WERI-Rb-1 (cell line): ENCODE measurements at regions not wholly inside any gene's neighbourhood (a gene's known extent, or its start where the extent isn't known, plus 50 kb on each side); places are given as distances from the start of the nearest gene placed in this dataset.
"Not testable (repeated sequence)": the region's sequence is repeated elsewhere in the genome, so short reads cannot be mapped to it uniquely, and the experiment has no call there.

Source experiments
- DNase-seq: peaks from one replicate; pipeline ENCODE4 v3.0.0-alpha.2; 2020
- H3K27ac ChIP-seq: fragments of 250-450 bp; sonication (Bioruptor Pico); 2 replicates; pipeline ENCODE4 v1.5.1; 2020; ENCODE audit warnings: mild to moderate bottlenecking, moderate library complexity
- H3K27me3 ChIP-seq: fragments of 250-450 bp; sonication (Bioruptor Pico); 2 replicates; pipeline ENCODE4 v1.5.1; 2021; ENCODE audit warnings: mild to moderate bottlenecking, low read depth, moderate library complexity; ENCODE audit not compliant: insufficient read depth, severe bottlenecking
- H3K36me3 ChIP-seq: fragments of 250-450 bp; sonication (Bioruptor Pico); 2 replicates; pipeline ENCODE4 v1.5.1; 2020; ENCODE audit warnings: mild to moderate bottlenecking, moderate library complexity
- H3K4me3 ChIP-seq: 2 replicates; pipeline ENCODE4 v1.5.1; 2011; ENCODE audit warnings: low read depth, mild to moderate bottlenecking, control low read depth, low read length
- H3K9me3 ChIP-seq: fragments of 250-450 bp; sonication (Bioruptor Pico); 2 replicates; pipeline ENCODE4 v1.5.1; 2021; ENCODE audit warnings: mild to moderate bottlenecking, moderate library complexity; ENCODE audit not compliant: severe bottlenecking
- TF ChIP-seq, protein P1 (sequence below): IDR thresholded peaks from 2 replicates; pipeline ENCODE4 v1.5.1; 2011; ENCODE audit warnings: low read depth, mild to moderate bottlenecking, control low read depth, inconsistent platforms, low read length

DNA sequence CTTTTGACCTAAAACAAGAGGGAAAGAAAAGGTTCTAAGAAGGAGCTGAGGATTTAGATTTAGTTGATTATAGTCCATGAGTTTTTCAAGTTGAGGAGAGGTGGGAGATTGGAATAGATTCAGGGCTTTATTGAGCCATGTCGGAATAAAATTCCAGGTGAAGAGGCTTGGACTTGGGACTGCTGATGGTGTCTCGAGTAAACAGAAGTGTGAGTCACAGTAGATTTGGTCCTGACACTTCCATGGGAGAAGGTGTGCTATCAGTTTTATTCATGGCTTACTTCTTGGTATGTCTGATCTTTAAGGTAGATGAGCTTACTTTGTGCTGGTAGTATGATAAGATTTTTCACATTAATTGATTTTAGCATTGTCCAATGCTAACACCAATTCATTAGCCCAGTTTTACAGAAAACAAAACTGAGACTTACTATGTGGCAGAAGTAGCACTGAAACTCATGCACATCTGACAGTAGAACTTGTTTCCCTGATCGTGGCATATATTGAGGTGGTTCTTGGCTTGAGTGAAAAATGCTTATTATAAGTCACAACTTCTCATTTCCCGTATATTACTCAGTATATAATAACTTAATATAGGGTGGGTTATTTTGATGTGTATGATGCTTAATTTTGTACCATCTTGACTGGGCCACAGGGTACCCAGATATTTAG is 172.4 kb upstream of the IGF1 start:
- TF ChIP-seq, protein P1, sequence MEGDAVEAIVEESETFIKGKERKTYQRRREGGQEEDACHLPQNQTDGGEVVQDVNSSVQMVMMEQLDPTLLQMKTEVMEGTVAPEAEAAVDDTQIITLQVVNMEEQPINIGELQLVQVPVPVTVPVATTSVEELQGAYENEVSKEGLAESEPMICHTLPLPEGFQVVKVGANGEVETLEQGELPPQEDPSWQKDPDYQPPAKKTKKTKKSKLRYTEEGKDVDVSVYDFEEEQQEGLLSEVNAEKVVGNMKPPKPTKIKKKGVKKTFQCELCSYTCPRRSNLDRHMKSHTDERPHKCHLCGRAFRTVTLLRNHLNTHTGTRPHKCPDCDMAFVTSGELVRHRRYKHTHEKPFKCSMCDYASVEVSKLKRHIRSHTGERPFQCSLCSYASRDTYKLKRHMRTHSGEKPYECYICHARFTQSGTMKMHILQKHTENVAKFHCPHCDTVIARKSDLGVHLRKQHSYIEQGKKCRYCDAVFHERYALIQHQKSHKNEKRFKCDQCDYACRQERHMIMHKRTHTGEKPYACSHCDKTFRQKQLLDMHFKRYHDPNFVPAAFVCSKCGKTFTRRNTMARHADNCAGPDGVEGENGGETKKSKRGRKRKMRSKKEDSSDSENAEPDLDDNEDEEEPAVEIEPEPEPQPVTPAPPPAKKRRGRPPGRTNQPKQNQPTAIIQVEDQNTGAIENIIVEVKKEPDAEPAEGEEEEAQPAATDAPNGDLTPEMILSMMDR, result no peak
- Histone ChIP-seq H3K27ac (no peak overlapping the region), H3K4me3 (no peak overlapping the region), H3K27me3 (no peaks in the 10 kb centered on the region), H3K9me3 (peaks cover 6% of the 10 kb centered on the region), H3K36me3 (no peaks in the 10 kb centered on the region)
- DNase-seq, result no peak

DNA sequence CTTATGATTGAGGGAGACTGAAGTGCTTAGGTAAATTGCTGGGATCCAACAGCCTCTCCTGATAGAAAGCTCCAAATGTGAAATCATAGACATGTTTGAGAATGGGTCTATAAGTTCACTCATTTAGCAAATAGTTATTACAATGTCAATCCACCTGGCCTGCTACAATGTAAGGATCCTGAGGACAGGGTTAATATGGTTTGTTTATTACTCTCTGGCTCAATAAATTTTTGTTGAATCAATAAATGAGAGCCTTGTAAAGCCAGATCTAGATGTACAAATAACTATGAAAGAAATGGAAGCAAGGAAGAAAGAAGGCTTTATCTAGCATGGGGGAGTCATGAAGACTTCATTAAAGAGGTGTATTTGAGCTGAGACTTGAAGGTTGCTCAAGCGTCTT is 165.6 kb upstream of the IGF1 start:
- TF ChIP-seq, protein P1, result no peak
- DNase-seq, result no peak
- Histone ChIP-seq H3K9me3 (no peaks in the 10 kb centered on the region), H3K36me3 (no peaks in the 10 kb centered on the region), H3K27ac (no peak overlapping the region), H3K4me3 (no peak overlapping the region), H3K27me3 (no peaks in the 10 kb centered on the region)

DNA sequence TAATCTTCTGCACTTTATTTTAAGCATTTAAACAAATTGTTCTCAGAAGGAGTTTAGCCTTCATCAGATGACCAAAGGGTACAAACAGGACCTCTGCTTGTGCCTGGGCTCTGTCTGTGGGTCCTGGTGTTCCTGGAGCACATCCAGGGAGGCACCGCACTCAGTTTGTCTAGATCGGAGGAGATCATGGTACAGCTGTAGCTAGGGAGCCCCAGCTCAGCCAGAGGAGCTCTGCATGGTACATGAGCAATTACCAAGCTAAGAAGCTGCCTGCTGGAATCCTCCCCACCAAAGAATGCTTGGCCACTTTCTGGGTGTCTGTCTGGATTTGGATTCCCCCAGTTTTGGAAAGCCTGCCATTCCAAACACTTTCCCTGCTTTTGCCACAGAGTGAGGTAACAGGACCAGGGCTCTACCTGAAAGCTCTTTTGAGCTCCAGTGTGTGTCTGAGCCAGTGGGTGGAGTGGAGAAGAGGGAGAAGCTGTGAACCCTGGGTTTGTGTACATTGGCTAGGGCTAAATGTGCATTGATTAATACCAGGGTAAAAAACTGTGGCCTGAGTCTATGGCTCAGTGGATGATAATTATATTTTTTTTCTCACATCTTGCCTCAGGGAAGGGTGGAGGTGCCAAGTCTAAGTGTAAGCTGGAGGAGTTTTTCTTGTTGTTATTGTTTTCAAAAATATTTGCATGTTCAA is 163.7 kb upstream of the IGF1 start:
- peaks cover 4% of the 10 kb centered on the region for H3K9me3 ChIP-seq
- H3K4me3 ChIP-seq, result no peak overlapping the region
- no peaks in the 10 kb centered on the region for H3K36me3 ChIP-seq
- no peak overlapping the region for H3K27ac ChIP-seq
- no peak for DNase-seq
- TF ChIP-seq, protein P1, result no peak
- H3K27me3 ChIP-seq, result no peaks in the 10 kb centered on the region

DNA sequence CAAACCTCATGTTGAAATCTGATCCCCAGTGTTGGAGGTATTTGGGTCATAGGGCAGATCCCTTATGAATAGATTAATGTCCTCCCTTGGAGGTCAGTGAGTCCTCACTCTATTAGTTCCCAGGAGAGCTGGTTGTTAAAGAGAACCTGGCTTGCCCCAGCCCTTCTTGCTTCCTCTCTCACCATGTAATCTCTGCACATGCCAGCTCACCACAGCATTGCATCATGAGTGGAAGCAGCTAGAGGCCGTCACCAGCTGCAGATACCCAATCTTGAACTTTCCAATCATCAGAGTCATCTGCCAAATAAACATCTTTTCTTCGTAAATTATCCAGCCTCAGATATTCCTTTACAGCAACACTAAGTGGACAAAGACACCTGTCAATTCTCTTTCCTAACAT is 161.8 kb upstream of the IGF1 start:
- H3K27ac ChIP-seq, result no peak overlapping the region
- no peaks in the 10 kb centered on the region for H3K27me3 ChIP-seq
- DNase-seq, result no peak
- TF ChIP-seq, protein P1, result no peak
- no peak overlapping the region for H3K4me3 ChIP-seq
- H3K36me3 ChIP-seq, result no peaks in the 10 kb centered on the region
- peaks cover 4% of the 10 kb centered on the region for H3K9me3 ChIP-seq

DNA sequence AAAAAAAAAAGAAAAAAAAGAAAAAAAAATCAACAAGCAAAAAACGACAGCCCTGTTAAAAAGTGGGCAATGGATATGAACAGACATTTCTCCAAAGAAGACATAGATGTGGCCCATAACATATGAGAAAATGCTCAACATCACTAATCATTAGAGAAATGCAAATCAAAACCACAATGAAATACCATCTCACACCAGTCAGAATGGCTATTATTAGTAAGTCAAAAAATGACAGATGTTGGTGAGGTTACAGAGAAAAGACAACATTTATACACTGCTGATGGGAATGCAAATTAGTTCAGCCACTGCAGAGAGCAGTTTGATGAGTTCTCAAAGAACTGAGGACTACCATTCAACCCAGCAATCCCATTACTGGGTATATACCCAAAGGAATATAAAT is 160.3 kb upstream of the IGF1 start:
- not testable (repeated sequence) for H3K27ac ChIP-seq, H3K36me3 ChIP-seq, DNase-seq, H3K4me3 ChIP-seq, H3K27me3 ChIP-seq, H3K9me3 ChIP-seq

DNA sequence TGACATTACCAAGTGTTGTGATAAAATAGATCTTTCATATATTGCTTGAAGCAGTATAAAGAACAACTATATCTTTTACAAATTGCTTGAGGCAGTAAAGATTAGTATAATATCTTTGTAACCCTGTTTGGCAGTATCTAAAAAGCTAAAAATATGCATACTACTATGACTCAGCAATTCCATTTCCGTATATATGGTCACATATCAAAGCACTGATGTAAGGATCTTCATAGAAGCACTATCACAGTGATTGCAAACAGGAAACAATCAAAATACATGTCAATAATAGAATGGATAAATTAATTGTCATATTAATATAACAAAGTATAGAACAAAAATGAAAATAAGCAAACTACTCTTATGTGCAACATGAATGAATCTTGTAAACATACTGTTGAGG is 158.4 kb upstream of the IGF1 start:
- no peak for DNase-seq
- peaks cover 4% of the 10 kb centered on the region for H3K9me3 ChIP-seq
- no peak overlapping the region for H3K27ac ChIP-seq
- no peaks in the 10 kb centered on the region for H3K27me3 ChIP-seq
- TF ChIP-seq, protein P1, result no peak
- no peaks in the 10 kb centered on the region for H3K36me3 ChIP-seq
- H3K4me3 ChIP-seq, result no peak overlapping the region
